Uterus (tissue), 3 donors: ENCODE measurements at regions not wholly inside any gene's neighbourhood (a gene's known extent, or its start where the extent isn't known, plus 50 kb on each side); places are given as distances from the start of the nearest gene placed in this dataset.

ENCODE experiments used
- DNase-seq, 2 donors: peaks; one replicate each; pipeline ENCODE4 v3.0.0-alpha.2; 2019 to 2020
- H3K27ac ChIP-seq, 2 donors: fragments of 200-600 bp; sonication (generic); 1 replicate in 1 of 2; 2 replicates in 1 of 2; pipeline ENCODE4 v1.5.1; 2016 to 2018
- H3K27me3 ChIP-seq, 2 donors: fragments of 200-600 bp; sonication (generic); one replicate each; pipeline ENCODE4 v1.5.1; 2018 to 2019; ENCODE audit warnings: control low read depth in 1 of 2
- H3K36me3 ChIP-seq, 2 donors: fragments of 200-600 bp; sonication (generic); one replicate each; pipeline ENCODE4 v1.5.1; 2019; ENCODE audit warnings: control low read depth in 1 of 2
- H3K4me1 ChIP-seq, 2 donors: fragments of 200-600 bp; sonication (generic); one replicate each; pipeline ENCODE4 v1.5.1; 2018 to 2019; ENCODE audit warnings: control low read depth in 1 of 2
- H3K4me3 ChIP-seq, 2 donors: fragments of 200-600 bp; sonication (generic); 1 replicate in 1 of 2; 2 replicates in 1 of 2; pipeline ENCODE4 v1.5.1; 2018 to 2019; ENCODE audit warnings: mild to moderate bottlenecking in 1 of 2
- H3K9me3 ChIP-seq, 2 donors: fragments of 200-600 bp; sonication (generic); one replicate each; pipeline ENCODE4 v1.5.1; 2019; ENCODE audit warnings: control low read depth in 1 of 2
- CTCF ChIP-seq, 4 experiments: fragments of 200-600 bp in 2 of 4; fragments of 450-650 bp in 2 of 4; sonication (generic) in 2 of 4; IDR thresholded peaks; one replicate each; pipeline ENCODE4 v1.5.1; 2016 to 2019; ENCODE audit warnings: antibody characterized with exemption in 4 of 4, mild to moderate bottlenecking in 2 of 4, moderate library complexity in 1 of 4
- POLR2A ChIP-seq, 2 donors: fragments of 450-650 bp; IDR thresholded peaks; one replicate each; pipeline ENCODE4 v1.6.1; 2016; ENCODE audit warnings: antibody characterized with exemption in 2 of 2, mild to moderate bottlenecking in 1 of 2, moderate library complexity in 1 of 2
- intact Hi-C: fragments of 100-400 bp; cut with DNase I; formaldehyde crosslinking; loops from one replicate; pipeline ENCODE4 v1.15.1; 2023; ENCODE audit warnings: low total_unique reads
- donor health status: DM: yes; HTN: yes; CAD: no.

GRCh38 chr2:128371248-128371630 lies 52.6 kb upstream of the HS6ST1 start:
- H3K4me1 ChIP-seq, result peaks cover 0 to 11% of the 10 kb centered on the region in 2 donors
- H3K27me3 ChIP-seq, result no peaks in the 10 kb centered on the region
- DNase-seq, result no peak
- no peak overlapping the region for H3K4me3 ChIP-seq
- TF ChIP-seq POLR2A (IDR thresholded peaks at IDR 0.05) (no peak), CTCF (IDR thresholded peaks at IDR 0.05) (no peak)
- H3K36me3 ChIP-seq, result no peaks in the 10 kb centered on the region
- no peak overlapping the region for H3K27ac ChIP-seq
- H3K9me3 ChIP-seq, result no peaks in the 10 kb centered on the region
- intact Hi-C loops, result no loop called here

GRCh38 chr2:128371648-128372345 lies 53.1 kb upstream of the HS6ST1 start:
- no peak overlapping the region for H3K27ac ChIP-seq
- H3K9me3 ChIP-seq, result no peaks in the 10 kb centered on the region
- no peaks in the 10 kb centered on the region for H3K27me3 ChIP-seq
- no peaks in the 10 kb centered on the region for H3K36me3 ChIP-seq
- peaks cover 0 to 11% of the 10 kb centered on the region in 2 donors for H3K4me1 ChIP-seq
- H3K4me3 ChIP-seq, result no peak overlapping the region
- TF ChIP-seq CTCF (IDR thresholded peaks at IDR 0.05), result no peak
- TF ChIP-seq POLR2A (IDR thresholded peaks at IDR 0.05), result no peak
- intact Hi-C loops, result no loop called here
- no peak for DNase-seq

- intact Hi-C loops, result no loop called here
- TF ChIP-seq POLR2A (IDR thresholded peaks at IDR 0.05) (no peak), CTCF (IDR thresholded peaks at IDR 0.05) (no peak)
- Histone ChIP-seq H3K9me3 (no peaks in the 10 kb centered on the region), H3K27ac (no peak overlapping the region), H3K4me3 (no peak overlapping the region), H3K36me3 (no peaks in the 10 kb centered on the region), H3K4me1 (peaks cover 0 to 11% of the 10 kb centered on the region in 2 donors), H3K27me3 (no peaks in the 10 kb centered on the region)
- peak in 1 of 2 donors; percentile 14 for DNase-seq
These were observed 54.1 kb upstream of the HS6ST1 start for GRCh38 chr2:128372621-128373341.

GRCh38 chr2:128373451-128374000 lies 54.9 kb upstream of the HS6ST1 start:
- peaks cover 6 to 15% of the 10 kb centered on the region in 2 donors for H3K4me1 ChIP-seq
- DNase-seq, result peak; percentile 10 to 17
- no peaks in the 10 kb centered on the region for H3K9me3 ChIP-seq
- no peaks in the 10 kb centered on the region for H3K27me3 ChIP-seq
- H3K27ac ChIP-seq, result peak overlapping the region in 1 of 2 donors; percentile 63
- no peak overlapping the region for H3K4me3 ChIP-seq
- intact Hi-C loops, result no loop called here
- TF ChIP-seq POLR2A (IDR thresholded peaks at IDR 0.05) (no peak), CTCF (IDR thresholded peaks at IDR 0.05) (no peak)
- H3K36me3 ChIP-seq, result no peaks in the 10 kb centered on the region
